Ovary (tissue), 3 donors: ENCODE measurements at regions not wholly inside any gene's neighbourhood (a gene's known extent, or its start where the extent isn't known, plus 50 kb on each side); places are given as distances from the start of the nearest gene placed in this dataset.

Experiments used
- EP300 ChIP-seq: sonication (generic); formaldehyde crosslinking; IDR thresholded peaks from one replicate; pipeline ENCODE4 v1.6.1; 2017; ENCODE audit warnings: antibody characterized with exemption
- POLR2A ChIP-seq: fragments of 450-650 bp; IDR thresholded peaks from one replicate; pipeline ENCODE4 v1.6.1; 2017; ENCODE audit warnings: antibody characterized with exemption, mild to moderate bottlenecking, moderate library complexity
- TF ChIP-seq, protein P1 (sequence below), 3 donors: fragments of 450-650 bp in 2 of 3; fragments of 200-600 bp in 1 of 3; IDR thresholded peaks; one replicate each; pipeline versions ENCODE4 v1.5.1 to v1.8.0; 2016 to 2022; ENCODE audit warnings: antibody characterized with exemption in 3 of 3, mild to moderate bottlenecking in 1 of 3
- donor health status: DM: no; HTN: no; CAD: no.

GRCh38 chr2:43028188-43028587 is 198.2 kb downstream of the ZFP36L2 start:
- TF ChIP-seq, protein P1, sequence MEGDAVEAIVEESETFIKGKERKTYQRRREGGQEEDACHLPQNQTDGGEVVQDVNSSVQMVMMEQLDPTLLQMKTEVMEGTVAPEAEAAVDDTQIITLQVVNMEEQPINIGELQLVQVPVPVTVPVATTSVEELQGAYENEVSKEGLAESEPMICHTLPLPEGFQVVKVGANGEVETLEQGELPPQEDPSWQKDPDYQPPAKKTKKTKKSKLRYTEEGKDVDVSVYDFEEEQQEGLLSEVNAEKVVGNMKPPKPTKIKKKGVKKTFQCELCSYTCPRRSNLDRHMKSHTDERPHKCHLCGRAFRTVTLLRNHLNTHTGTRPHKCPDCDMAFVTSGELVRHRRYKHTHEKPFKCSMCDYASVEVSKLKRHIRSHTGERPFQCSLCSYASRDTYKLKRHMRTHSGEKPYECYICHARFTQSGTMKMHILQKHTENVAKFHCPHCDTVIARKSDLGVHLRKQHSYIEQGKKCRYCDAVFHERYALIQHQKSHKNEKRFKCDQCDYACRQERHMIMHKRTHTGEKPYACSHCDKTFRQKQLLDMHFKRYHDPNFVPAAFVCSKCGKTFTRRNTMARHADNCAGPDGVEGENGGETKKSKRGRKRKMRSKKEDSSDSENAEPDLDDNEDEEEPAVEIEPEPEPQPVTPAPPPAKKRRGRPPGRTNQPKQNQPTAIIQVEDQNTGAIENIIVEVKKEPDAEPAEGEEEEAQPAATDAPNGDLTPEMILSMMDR (IDR thresholded peaks at IDR 0.05), result no peak
- no peak for TF ChIP-seq EP300
- no peak for TF ChIP-seq POLR2A
